GM18867 (cell line): ENCODE measurements at regions not wholly inside any gene's neighbourhood (a gene's known extent, or its start where the extent isn't known, plus 50 kb on each side); places are given as distances from the start of the nearest gene placed in this dataset.

Experiments used
- ATAC-seq: cut with Tn5 transposase; IDR thresholded peaks from one replicate; pipeline ENCODE4 v1.9.1; 2021; ENCODE audit warnings: mild to moderate bottlenecking, moderate library complexity; ENCODE audit not compliant: unreplicated experiment

DNA sequence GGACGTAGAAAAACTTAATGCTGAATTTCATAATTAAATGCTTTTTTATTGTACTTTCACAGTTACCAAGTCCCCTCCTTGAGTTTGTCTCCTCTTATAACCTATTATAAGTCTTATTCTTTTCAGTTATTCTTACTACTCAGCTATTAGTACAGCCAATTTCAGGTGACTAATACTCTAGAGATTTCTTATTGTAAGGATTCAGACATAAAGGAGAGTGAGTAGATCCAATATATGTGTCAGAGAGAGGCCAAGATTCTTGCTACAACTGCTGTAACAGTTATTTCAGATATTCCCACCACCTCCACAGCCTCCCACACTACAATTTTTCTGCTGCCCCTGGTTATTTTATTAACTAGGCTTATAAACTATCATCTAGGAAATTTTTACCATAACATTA is 274.5 kb downstream of the GPAT3 start:
- ATAC-seq: no peak

DNA sequence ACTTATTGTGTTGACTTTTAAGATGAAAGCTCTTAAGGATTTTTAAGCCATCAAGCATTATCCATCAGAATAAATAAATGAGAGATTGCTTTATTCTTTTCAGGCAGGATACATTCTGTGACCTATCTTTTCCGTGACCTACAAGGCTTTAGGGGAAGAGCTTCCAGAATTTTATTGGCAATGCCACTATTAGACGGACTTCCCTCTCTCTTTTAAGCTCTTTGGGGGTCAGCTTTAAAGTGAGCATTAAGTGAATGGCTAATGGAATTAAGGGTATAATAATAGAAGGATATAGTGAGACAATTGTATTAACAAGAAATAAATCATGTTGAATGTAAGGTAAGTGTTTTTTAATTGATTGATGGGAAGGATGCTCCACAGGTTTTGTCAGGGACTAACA is 273.7 kb downstream of the GPAT3 start:
- ATAC-seq: no peak

DNA sequence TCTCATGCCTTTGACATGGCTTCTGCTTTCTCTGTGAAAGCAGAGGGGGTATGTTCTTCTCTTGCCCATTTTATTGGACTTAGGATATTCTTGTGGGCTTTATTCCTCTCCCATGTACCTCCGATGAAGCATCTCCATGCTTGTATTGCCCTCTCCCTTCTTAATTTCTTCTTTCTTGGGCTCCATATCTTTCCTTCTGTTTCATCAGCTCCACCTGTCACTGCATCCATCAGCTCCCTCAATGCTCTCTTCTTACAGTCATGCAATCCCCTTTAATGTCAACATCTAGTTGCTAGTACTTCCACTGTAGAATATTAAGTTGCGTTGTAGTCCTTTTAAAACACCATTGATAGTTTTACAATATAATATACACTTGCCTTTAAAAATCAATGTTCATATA is 257.6 kb downstream of the GPAT3 start:
- ATAC-seq: no peak

DNA sequence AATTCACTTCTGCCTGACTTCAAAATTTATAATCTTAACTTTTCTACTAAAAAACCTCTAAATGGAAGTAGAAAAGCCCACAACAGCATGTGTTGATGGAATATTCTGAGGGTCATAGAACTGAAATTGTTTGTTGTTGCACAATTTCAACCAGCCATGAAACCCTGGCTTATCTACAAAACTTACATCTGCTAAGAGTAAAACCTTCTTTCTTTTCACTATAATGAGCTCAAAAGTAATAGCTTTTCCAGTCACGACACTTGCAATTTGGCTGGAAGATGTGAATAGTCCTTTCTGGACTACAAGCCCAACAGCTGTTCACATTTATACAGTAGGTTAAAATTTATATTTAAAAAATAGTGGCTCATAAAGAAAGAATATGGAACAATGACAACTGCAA is 250.0 kb downstream of the GPAT3 start:
- no peak for ATAC-seq

DNA sequence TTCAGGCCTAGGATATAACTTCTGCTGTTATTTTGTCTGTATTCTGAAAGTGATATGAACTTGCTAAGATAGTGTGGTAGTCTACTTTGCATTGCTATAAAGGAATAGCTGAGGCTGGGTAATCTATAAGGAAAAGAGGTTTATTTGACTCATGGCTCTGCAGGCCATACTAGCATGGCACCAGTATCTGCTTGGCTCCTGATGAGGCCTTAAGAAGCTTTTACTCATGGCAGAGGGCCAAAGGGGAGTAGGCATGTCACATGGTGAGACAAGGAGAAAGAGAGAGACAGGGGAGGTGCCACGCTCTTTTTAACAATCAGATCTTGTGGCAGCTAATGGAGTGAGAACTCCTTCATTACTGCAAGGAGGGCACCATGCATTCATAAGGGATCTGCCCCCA is 247.3 kb downstream of the GPAT3 start:
- no peak for ATAC-seq

DNA sequence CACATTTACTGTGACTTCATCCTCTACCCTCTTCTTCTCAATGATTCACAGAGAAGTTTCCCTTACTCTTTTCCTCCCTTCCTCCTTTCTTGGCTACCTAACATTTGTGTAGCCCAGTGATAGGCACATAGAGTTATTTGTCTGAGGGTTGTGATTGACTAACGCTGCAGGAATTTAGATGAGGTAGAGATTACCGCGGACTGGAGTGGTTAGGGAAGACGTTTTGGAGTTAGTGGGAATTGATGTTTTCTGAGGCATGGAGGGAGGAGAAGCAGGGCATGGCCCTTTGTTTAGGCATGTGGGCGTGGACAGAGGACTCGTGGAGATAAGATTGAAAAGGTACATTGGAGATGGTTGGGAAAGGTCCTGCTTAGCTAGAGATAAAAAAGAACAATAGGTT is 246.7 kb downstream of the GPAT3 start:
- ATAC-seq: no peak

DNA sequence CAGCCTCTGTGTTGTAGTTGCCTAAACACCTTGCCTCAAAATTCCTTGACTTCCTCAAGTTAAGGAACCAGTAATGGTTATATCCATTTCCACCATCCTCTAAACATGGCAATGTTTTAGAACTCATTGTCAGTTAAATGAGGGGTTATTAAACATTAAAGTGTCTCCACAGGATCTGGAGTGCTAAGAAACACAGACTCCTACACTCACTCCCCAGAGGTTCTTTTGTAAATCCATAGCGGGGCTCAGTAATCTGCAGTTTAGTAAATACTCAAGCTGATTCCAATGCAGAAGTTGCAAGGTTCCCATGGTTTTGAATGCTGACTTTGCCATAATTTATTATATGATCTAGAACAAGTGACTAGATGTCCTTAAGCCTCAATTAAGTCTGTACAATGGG is 245.5 kb downstream of the GPAT3 start:
- ATAC-seq: no peak

DNA sequence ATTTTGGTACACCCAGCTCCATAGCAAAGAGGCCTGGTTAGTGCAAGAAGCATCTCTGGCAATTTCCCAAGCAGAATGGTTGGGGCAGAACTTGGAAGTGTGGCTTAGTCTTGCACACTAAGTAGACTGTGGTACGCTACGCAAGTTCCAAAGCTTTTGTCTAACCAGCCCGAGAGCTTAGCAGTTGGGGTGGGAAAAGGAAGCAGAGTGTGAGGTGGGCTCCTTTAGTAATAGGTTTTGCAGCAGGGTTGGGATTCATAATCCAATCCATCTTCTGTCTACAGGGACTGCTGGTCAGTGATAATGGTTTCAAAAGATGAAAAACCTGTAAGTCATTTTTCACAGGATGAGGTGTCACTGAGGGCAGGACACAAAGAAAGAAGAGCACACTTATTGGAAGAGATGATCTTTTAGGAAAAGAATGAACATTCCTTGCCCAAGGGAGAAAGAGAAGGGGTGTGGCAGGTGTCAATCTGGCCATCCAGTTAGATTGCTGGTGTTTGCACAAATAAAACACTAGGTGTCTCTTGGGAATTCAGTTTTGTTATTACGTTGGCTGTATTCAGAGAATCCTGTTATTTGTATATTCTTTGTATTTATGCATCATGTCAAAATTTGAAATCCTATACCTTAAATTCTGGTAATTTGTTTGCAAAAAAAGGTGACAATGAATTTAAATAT is 244.3 kb downstream of the GPAT3 start:
- ATAC-seq: no peak

DNA sequence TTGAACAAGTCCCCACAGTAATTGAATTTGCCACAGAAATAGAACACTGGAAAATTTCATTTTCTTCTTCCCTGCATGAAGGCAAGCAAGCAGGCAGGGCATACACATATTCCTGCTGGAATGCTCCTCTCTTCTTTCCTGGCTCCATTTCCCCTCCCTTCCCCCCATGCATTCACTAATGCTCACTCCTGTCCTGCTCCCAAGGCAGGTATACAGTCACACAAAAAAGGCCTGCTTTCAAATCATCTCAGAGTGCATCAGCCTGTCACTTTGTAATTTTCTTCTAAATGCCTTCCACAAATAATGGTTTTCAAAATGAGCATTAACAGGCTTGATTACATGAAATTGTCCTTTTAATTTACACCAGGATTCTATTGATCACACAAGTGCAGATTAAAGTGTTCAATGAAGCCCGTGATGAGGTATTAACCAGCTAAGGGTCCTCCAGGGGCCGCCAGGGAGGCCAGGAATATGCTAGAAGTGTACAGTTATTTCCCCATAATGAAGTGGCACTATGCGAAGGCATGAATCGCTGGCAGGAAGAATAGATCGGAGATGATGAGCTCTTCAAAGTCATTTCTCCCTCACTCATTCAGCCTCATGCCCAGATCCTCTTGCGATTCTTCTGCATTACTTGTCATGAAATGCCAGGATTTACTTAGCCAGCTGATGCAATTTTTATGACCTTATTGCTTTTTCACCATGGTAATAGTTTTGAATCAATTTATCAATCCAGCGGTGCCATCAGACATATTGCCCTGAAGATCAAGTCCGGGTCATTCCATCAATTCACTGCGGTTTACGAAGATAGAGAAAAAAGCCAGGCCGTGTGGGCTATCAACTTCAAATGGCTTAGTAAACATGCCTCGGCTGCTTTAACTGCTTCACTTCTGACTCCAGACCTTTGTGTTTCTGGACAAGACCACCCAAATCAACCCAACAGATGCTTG is 243.5 kb downstream of the GPAT3 start:
- ATAC-seq: no peak

DNA sequence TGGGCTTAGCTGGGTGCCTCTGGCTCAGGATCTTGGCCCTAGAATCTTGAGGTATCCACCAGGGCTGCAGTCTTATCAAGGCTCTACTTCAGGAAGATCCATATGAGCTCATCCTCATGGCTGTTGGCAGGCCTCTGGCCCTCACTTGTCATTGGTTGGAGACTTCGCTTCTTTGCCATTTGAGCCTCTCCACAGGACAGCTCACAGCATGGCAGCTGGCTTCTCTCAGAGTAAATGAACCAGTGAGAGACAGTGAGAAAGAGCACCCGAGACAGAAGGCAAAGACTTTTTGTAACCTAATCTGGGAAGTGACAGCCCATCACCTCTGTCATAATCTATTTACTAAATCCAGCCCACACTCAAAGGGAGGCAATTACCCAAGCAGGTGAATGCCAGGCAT is 236.8 kb downstream of the GPAT3 start:
- no peak for ATAC-seq

DNA sequence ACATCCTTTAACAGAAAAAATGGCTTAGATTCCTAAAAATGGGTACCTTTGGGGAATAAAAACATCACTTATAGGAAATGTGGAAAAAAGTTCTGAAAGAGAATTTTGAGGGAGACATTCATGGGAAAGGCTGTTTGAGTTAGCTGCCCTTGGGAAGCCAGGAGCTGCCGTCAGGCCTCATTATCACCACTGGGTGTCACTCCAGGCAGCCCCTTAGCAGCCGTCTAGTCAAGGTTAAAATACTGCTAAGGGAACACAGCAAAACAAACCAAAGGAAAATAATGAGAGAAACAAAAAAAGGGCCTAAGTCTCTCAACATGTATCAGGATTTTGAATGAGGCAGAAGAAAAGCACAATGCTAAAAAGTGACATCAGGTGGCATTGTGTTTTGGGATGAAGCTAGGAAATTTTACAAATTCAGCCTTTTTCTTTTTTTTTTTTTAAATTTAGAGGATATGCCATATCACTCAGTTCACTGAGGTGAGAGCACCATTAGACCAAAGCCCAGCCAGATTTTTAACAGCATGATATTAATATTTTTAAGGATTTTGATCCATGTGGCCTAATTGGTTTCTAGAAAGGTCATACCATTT is 235.3 kb downstream of the GPAT3 start:
- no peak for ATAC-seq

DNA sequence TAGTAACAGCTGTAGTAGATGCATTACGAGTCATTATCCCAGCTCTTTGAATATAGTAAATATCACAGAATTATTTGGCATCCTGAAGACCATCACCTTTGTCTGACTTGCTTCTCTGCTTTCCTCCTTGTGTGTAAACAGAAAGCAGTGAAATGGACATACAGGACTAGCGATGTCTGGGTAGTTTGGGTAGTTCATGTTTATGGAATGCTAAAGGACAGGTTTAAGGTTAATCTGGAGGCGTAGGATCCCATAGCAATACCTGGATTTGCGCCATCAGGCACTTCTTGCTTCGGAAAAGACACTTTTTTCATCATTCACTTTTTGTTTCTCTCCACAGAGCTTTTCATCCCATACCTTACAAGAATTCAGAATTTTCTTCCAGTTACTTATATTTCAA is 232.2 kb downstream of the GPAT3 start:
- ATAC-seq: no peak

DNA sequence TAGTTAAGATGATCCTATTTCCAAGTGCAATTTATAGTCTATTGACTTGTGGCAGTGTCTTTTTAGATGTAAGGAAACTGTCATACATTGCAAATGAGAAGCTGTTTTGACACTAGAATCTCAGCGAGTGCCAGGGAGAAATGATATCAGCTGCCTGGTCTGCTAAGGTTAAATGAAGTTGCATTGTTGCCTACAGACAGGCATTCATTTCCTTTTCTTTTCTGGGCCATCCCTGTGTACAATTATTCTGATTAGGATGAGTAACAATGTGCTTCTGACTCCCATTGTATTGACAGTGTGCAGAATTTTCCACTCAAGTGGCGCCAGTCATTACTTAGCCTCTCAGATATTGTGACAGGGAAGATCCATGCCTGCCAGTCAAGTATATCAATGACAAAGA is 231.2 kb downstream of the GPAT3 start:
- no peak for ATAC-seq

DNA sequence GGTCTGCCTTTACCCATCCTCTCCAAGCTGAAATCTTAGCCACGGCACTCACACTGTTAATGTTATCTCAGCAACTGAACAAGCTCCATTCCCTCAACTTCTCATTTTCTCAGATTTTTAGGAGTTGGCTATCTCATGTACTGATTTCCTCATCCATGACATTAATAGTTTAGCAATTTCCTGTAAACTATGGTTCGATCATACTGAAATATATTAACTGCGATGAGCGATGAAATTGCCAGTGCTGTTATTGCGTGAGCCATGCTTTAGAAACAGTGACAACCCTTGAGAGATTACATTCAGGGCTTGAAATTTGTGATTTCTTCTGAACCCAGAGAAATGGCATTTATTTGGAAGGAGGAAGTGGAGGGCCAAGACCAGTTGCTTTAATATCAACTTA is 223.7 kb downstream of the GPAT3 start:
- ATAC-seq: no peak

DNA sequence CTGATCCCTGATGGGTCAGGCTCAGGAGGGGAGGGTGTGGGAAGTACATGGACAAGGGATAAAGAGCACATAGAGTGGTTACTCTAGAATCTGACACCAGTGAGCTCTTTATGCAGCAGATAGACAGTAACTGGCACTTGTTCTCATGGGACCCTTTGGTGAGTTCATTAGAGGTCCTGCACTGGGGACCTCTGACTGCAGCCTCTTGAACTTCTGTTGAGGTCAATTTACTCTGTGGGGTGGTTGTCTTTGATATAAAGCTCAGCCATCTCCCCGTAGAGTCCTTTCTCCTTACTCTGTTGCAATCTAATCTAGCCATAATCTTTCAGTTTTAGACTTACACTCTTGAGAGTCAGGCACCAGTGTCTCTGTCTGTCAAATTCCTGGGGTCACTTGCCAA is 222.4 kb downstream of the GPAT3 start:
- no peak for ATAC-seq

DNA sequence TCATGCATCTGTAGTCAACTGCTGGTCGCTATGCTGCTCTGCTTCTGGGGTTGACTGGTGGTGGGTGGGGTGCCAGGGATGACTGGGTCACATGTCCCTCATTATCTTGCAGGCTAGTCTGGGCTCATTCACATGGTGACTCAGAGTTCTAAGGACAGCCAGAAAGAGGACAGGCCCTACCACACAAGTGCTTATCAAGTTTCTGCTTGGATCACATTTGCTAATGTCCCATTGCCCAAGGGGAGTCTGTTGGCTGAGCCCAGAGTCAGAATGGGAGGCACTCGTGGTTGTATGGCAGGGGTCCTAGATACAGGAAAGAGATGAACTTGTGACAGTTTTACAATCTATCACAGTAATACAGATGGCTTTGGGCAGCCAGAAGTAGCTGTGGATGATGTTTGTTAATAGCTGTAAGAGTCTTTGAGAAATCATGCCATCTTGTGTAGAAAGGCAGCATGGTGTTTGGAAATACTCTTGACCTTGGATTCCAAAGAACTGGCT is 221.3 kb downstream of the GPAT3 start:
- no peak for ATAC-seq

DNA sequence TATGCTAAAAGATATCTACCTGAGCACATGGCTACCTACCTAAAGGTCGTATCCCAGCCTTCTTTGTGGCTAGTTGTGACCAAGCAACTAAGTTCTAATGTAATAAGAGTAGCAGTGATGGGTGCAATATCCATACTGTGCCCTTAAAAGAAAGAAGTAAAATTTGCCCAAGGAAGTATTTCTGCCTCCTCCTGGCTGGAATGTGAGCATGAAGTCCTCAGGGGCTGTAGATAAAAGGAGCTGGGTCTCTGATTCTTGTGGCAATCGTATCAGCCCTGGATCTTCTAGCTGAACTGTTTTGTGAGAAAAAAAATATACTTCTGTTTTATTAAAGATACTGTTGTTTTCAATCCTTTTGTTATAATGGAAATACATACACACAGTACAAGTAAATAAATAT is 217.4 kb downstream of the GPAT3 start:
- ATAC-seq: no peak

DNA sequence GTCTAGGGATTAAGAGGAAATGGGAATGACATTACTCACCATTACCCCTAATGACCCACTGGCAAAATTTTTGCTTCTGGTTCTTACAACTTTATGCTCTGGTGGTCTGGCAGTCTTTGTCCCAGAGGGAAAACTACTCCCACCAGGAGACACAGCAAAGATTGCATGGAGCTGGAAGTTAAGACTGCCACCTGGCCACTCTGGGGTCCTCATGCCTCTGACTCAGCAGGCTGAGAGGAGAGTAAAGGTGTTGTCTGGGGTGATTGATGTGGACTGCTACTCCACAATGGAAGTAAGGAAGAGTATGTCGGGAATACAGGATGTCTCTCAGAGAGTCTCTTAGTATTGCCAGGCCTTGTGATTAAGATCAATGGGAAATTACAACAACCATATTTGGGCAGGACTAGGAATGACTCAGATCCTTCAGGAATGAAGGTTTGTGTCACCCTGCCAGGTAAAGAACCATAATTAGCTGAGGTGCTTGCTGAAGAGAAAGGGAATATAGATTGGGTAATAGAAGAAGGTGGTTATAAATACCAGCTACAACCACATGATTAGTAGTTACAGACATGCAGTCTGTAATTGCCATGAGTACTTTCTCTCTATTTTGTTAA is 215.5 kb downstream of the GPAT3 start:
- no peak for ATAC-seq

DNA sequence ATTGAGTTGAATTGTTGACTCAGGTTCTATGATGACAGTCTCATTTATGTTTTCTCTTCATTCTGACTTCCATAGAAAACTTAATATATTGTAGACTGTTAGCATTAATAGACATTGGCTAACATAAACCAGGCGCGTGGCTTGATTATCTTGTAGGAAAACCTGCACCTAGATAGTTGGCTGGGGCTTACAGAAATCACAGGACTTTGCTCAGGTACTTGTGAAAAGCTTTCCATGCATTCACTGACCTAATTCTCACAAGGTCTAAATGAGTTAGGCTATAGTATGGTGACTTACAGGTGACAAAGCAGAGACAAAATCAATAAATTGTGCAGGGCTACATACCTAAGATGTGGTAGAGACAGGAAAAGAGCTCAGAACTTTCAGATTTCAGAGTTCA is 212.8 kb downstream of the GPAT3 start:
- no peak for ATAC-seq

DNA sequence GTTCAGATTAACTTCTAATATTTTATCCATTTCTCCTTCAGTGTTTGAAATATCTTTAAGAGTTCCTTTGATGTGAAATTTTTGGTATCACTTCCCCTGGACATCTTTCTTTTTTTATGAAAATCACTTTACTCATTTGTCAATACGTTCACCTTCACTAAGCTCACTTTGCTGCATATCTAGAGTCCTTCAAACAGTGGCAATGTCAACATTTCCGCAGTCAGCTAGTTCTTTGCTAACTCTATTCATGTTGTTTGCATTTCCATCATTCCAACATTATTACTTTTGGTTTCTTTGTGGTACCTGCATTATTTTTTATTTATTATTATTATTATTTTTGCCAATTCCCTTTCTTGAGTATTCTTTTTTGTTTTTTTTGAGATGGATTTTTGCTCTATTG is 203.0 kb downstream of the GPAT3 start:
- ATAC-seq: no peak

DNA sequence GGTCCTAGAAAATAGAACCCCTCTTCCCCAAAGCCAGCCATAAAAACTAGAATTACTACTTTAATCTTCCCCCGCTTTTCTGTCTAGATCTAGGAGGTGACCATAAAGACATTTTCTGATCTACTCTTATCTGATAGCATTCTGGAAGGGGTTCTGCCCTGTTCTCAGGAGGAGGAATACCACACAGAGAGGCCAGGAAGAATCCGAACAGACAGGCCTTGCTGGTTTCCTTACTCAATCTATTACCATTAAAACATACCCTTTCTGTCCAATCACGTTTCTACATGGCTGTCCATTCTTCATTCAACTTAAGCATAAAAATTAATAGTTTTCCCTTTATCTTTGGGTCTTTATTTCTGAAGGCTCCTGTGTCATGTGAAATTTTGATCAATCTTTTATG is 198.7 kb downstream of the GPAT3 start:
- no peak for ATAC-seq
